Activated naive CD4-positive, alpha-beta T cell treated with anti-CD3 and anti-CD28 coated beads, Interleukin-2, amount 50 U/mL, for 72 hours (primary cell): ENCODE measurements at regions not wholly inside any gene's neighbourhood (a gene's known extent, or its start where the extent isn't known, plus 50 kb on each side); places are given as distances from the start of the nearest gene placed in this dataset.

Source experiments
- ATAC-seq, 2 donors: fragments of 150-1000 bp; cut with Tn5 transposase; 2 replicates each; pipeline ENCODE4 v1.10.0; 2021; ENCODE audit warnings: mild to moderate bottlenecking in 2 of 2, moderate library complexity in 2 of 2
- DNase-seq, 2 donors: peaks; one replicate each; pipeline ENCODE4 v3.0.0; 2021 to 2022; ENCODE audit warnings: low spot score in 2 of 2
- H3K27ac Mint-ChIP-seq, 2 donors: one replicate each; pipeline ENCODE4 v1.8.0; 2022; ENCODE audit warnings: mild to moderate bottlenecking in 2 of 2, mixed read lengths in 2 of 2
- H3K36me3 Mint-ChIP-seq, 2 donors: one replicate each; pipeline ENCODE4 v1.8.0; 2022; ENCODE audit warnings: mixed read lengths in 2 of 2
- H3K9me3 Mint-ChIP-seq, 2 donors: one replicate each; pipeline ENCODE4 v1.8.0; 2022; ENCODE audit warnings: mixed read lengths in 2 of 2

GRCh38 chr5:159442206-159442850, 112.0 kb upstream of the IL12B start:
- no peaks in the 10 kb centered on the region for H3K36me3 Mint-ChIP-seq
- ATAC-seq (peak in 1 of 2 donors; percentile 24), DNase-seq (no peak)

GRCh38 chr5:159444441-159445082, 114.3 kb upstream of the IL12B start:
- Mint-ChIP-seq H3K9me3 (no peaks in the 10 kb centered on the region), H3K36me3 (no peaks in the 10 kb centered on the region), H3K27ac (no peak overlapping the region)
- ATAC-seq (peak in 1 of 2 donors; percentile 58), DNase-seq (no peak)

More at GRCh38 chr5:159442206-159442850, 112.0 kb upstream of the IL12B start:
- H3K9me3 Mint-ChIP-seq: no peaks in the 10 kb centered on the region
- no peak overlapping the region for H3K27ac Mint-ChIP-seq

GRCh38 chr5:159447116-159447515, 116.8 kb upstream of the IL12B start:
- ATAC-seq (no peak), DNase-seq (no peak)
- no peaks in the 10 kb centered on the region for H3K36me3 Mint-ChIP-seq
- no peak overlapping the region for H3K27ac Mint-ChIP-seq
- H3K9me3 Mint-ChIP-seq: no peaks in the 10 kb centered on the region

- no peak overlapping the region for H3K27ac Mint-ChIP-seq
- no peaks in the 10 kb centered on the region for H3K36me3 Mint-ChIP-seq
- DNase-seq (no peak), ATAC-seq (no peak)
- H3K9me3 Mint-ChIP-seq: no peaks in the 10 kb centered on the region
Observed at GRCh38 chr5:159448841-159449407, 118.6 kb upstream of the IL12B start.

GRCh38 chr5:159449925-159450324, 119.6 kb upstream of the IL12B start:
- no peak overlapping the region for H3K27ac Mint-ChIP-seq
- ATAC-seq (no peak), DNase-seq (no peak)

GRCh38 chr5:159450417-159450816, 120.1 kb upstream of the IL12B start:
- DNase-seq (no peak), ATAC-seq (no peak)
- Mint-ChIP-seq H3K27ac (no peak overlapping the region), H3K36me3 (no peaks in the 10 kb centered on the region), H3K9me3 (no peaks in the 10 kb centered on the region)

More at GRCh38 chr5:159449925-159450324, 119.6 kb upstream of the IL12B start:
- no peaks in the 10 kb centered on the region for H3K36me3 Mint-ChIP-seq
- H3K9me3 Mint-ChIP-seq: no peaks in the 10 kb centered on the region

- Mint-ChIP-seq H3K36me3 (no peaks in the 10 kb centered on the region), H3K27ac (no peak overlapping the region), H3K9me3 (no peaks in the 10 kb centered on the region)
- ATAC-seq: peak in 1 of 2 donors; percentile 20
- no peak for DNase-seq
Observed at GRCh38 chr5:159451197-159452052, 121.1 kb upstream of the IL12B start.

- Mint-ChIP-seq H3K27ac (no peak overlapping the region), H3K9me3 (no peaks in the 10 kb centered on the region), H3K36me3 (no peaks in the 10 kb centered on the region)
- DNase-seq (no peak), ATAC-seq (no peak)
Observed at GRCh38 chr5:159452480-159453167, 122.3 kb upstream of the IL12B start.

GRCh38 chr5:159453209-159453608, 122.9 kb upstream of the IL12B start:
- no peak overlapping the region for H3K27ac Mint-ChIP-seq
- H3K36me3 Mint-ChIP-seq: no peaks in the 10 kb centered on the region
- no peak for DNase-seq
- no peak for ATAC-seq
- no peaks in the 10 kb centered on the region for H3K9me3 Mint-ChIP-seq

GRCh38 chr5:159456261-159456660, 126.0 kb upstream of the IL12B start:
- Mint-ChIP-seq H3K27ac (peak overlapping the region in 1 of 2 donors; percentile 0), H3K36me3 (no peaks in the 10 kb centered on the region), H3K9me3 (no peaks in the 10 kb centered on the region)
- DNase-seq (no peak), ATAC-seq (no peak)

GRCh38 chr5:159456722-159457465, 126.6 kb upstream of the IL12B start:
- Mint-ChIP-seq H3K27ac (peak overlapping the region; percentile 0 to 21), H3K36me3 (no peaks in the 10 kb centered on the region), H3K9me3 (no peaks in the 10 kb centered on the region)
- peak; percentile 87 to 88 for ATAC-seq
- DNase-seq: peak; percentile 61 to 76

GRCh38 chr5:159458217-159458711, 128.0 kb upstream of the IL12B start:
- H3K27ac Mint-ChIP-seq: peak overlapping the region; percentile 7 to 50
- DNase-seq (peak in 1 of 2 donors; percentile 39), ATAC-seq (peak; percentile 72)

GRCh38 chr5:159459132-159459627, 128.9 kb upstream of the IL12B start:
- Mint-ChIP-seq H3K36me3 (no peaks in the 10 kb centered on the region), H3K27ac (peak overlapping the region in 1 of 2 donors; percentile 7), H3K9me3 (no peaks in the 10 kb centered on the region)
- ATAC-seq: peak in 1 of 2 donors; percentile 3
- no peak for DNase-seq

More at GRCh38 chr5:159458217-159458711, 128.0 kb upstream of the IL12B start:
- Mint-ChIP-seq H3K36me3 (no peaks in the 10 kb centered on the region), H3K9me3 (no peaks in the 10 kb centered on the region)

GRCh38 chr5:159459951-159460538, 129.8 kb upstream of the IL12B start:
- Mint-ChIP-seq H3K9me3 (no peaks in the 10 kb centered on the region), H3K27ac (no peak overlapping the region), H3K36me3 (no peaks in the 10 kb centered on the region)
- no peak for ATAC-seq
- DNase-seq: no peak
